DMS153 treated with DMSO at 0.1 percent for 48 hours (cell line): ENCODE measurements at regions not wholly inside any gene's neighbourhood (a gene's known extent, or its start where the extent isn't known, plus 50 kb on each side); places are given as distances from the start of the nearest gene placed in this dataset.
"Not testable (repeated sequence)": the region's sequence is repeated elsewhere in the genome, so short reads cannot be mapped to it uniquely, and the experiment has no call there.

ENCODE experiments used
- DNase-seq: peaks from one replicate; lab custom pipeline; 2025; ENCODE audit not compliant: unreplicated experiment; lab: John Stamatoyannopoulos, UW

DNA sequence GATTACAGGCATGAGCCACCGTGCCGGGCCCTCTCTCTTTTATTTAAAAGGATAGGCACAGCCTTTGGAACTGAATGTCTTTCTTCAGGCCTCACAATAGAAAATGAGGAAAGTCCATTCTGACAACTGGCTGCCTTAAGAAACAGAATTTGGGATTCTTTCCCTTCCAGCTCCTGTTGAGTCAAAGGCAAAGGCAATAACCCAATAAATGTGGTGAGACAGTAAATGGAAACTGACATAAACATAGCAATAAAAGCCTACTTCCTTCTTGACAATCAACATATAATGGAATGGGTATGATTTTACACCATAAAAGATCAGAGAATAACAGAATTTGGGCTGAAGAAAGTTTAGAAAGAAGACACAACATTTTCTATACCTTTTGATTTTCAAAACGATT is 52.7 kb upstream of the SRRM3 start:
- DNase-seq: not testable (repeated sequence)

DNA sequence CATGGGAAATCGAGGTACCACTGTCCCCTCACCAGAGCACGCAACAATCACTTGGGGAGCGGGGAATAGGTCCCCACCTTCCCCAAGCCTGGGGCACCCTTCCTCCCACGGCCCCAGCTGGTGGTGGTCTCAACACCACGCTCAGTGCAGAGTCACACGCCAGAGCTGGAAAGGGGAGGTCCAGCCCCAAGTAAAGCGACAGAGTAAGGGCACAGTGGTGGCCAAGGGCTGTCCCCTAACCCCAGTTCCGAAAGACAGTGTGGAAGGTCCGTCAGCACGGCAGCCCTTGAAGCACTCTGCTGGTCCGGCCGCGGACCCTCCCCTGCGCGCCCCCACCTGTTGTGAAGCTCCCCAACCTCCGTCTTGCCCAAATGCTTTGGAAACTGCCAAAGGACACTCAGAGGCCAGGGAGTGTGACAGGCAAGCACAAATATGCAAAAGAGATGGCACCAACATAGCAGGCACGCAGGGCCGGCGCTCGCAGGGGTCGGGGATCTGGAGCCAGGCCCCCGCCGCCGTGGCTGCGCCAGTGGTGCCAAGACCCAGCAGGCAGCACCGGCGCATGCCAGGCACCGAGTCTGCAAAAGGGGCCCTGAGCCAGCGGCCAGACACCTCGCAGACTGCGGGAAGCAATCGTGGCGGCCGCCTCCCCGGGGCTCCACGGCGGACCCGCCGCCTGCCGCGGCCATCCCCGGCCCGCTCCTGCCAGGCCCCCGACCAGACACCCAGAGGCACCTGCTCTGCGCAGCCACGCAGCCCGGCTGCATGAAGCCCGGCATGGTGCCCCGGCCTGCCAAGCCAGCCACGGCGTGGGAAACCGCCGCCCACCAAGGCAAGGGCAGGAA is 51.6 kb upstream of the SRRM3 start:
- no peak for DNase-seq
